Activated CD4-positive, alpha-beta T cell treated with anti-CD3 and anti-CD28 coated beads for 36 hours (primary cell): ENCODE measurements at regions not wholly inside any gene's neighbourhood (a gene's known extent, or its start where the extent isn't known, plus 50 kb on each side); places are given as distances from the start of the nearest gene placed in this dataset.
A peak's percentile ranks its signal among the peaks of the same experiment; 100 is the strongest.

Experiments
- ATAC-seq: fragments of 200-7000 bp; cut with Tn5 transposase; one replicate; pipeline ENCODE4 v1.10.0; 2021; ENCODE audit warnings: mild to moderate bottlenecking, moderate library complexity
- CTCF ChIA-PET: fragments of 350-600 bp; sonication (Branson Sonifier 250); formaldehyde crosslinking; loops from one replicate; lab custom pipeline; 2021; ENCODE audit warnings: antibody characterized with exemption; lab: Charles Lee
- POLR2A ChIA-PET: fragments of 350-600 bp; sonication (Branson Sonifier 250); formaldehyde crosslinking; loops from one replicate; lab custom pipeline; 2021; ENCODE audit warnings: antibody characterized with exemption, inconsistent platforms; lab: Charles Lee
- DNase-seq: peaks from one replicate; pipeline ENCODE4 v3.0.0-alpha.2; 2020
- H3K27ac Mint-ChIP-seq: one replicate; pipeline ENCODE4 v1.8.0; 2021; ENCODE audit warnings: mixed read lengths
- H3K27me3 Mint-ChIP-seq: one replicate; pipeline ENCODE4 v1.8.0; 2021; ENCODE audit warnings: mixed read lengths
- H3K36me3 Mint-ChIP-seq: one replicate; pipeline ENCODE4 v1.8.0; 2021; ENCODE audit warnings: low read depth, mixed read lengths
- H3K4me1 Mint-ChIP-seq: one replicate; pipeline ENCODE4 v1.8.0; 2021; ENCODE audit warnings: mixed read lengths
- H3K4me3 Mint-ChIP-seq: one replicate; pipeline ENCODE4 v1.8.0; 2021; ENCODE audit warnings: mild to moderate bottlenecking, moderate library complexity, mixed read lengths
- H3K9me3 Mint-ChIP-seq: one replicate; pipeline ENCODE4 v1.8.0; 2021; ENCODE audit warnings: low read depth, mixed read lengths
- intact Hi-C, 2 experiments: fragments of 100-400 bp; cut with DNase I in 1 of 2; cut with micrococcal nuclease in 1 of 2; formaldehyde crosslinking; loops; one replicate each; pipeline versions ENCODE4 v1.14.2 to v1.15.1; 2022 to 2024; cut with DNase I, micrococcal nuclease

DNA sequence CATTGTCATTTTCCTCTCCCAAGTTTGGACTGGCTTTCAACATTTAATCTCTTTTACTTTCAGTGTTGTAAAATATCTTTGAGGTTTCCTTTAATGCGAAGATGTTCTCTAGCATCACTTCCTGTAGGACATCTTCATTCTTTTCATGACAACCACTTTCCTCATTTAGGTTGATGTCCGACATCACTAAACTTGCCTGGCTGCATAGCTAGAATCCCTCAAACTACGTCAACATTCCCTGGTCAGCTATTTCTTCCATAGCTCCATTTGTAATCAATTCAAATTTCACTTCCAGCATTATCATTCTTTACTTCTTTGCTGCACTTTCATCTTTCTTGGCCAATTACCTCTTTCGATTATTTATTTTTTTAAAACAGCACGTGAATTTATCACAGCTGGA, 198.6 kb upstream of the EMCN start:
- intact Hi-C loops = no loop called here
- no peaks in the 10 kb centered on the region for H3K36me3 Mint-ChIP-seq

DNA sequence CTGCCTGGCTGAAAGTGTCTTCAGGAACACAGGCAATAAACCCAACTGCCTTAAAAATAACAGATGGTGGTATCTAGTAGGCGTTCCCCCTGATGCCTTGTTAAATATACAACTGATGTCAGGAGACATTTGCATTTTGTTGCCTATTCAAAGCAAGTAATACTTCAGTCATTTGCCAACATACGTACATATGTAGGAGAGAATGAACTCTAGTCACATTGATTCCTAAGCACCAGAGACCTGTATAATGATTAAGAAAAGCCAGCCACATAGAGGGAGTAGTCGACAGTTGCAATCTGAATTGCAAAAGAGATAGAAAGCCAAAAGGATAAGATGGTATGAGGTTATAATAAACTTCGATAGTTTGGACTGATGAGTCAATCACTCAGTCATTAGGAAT, 191.0 kb upstream of the EMCN start:
- ChIA-PET POLR2A (no interaction called here), CTCF (no interaction called here)

More for the DNA sequence above, 198.6 kb upstream of the EMCN start:
- ChIA-PET POLR2A (interaction anchor here (0.8 kb wide), 1 partner anchor 61 kb away, joined by 3 read pairs; no protein-coding TSS in a partner anchor), CTCF (interaction anchor here (0.7 kb wide), 1 partner anchor 25 kb away, joined by 3 read pairs; no protein-coding TSS in a partner anchor)
- Mint-ChIP-seq H3K9me3 (peaks cover 2% of the 10 kb centered on the region), H3K27me3 (peaks cover 2% of the 10 kb centered on the region), H3K4me1 (no peaks in the 10 kb centered on the region), H3K4me3 (no peak overlapping the region), H3K27ac (no peak overlapping the region)
- DNase-seq (no peak), ATAC-seq (no peak)

GRCh38 chr4:100707786-100708185, 190.0 kb upstream of the EMCN start:
- H3K4me3 Mint-ChIP-seq = no peak overlapping the region
- DNase-seq (no peak), ATAC-seq (no peak)
- no peaks in the 10 kb centered on the region for H3K36me3 Mint-ChIP-seq
- no peaks in the 10 kb centered on the region for H3K9me3 Mint-ChIP-seq
- H3K27me3 Mint-ChIP-seq = peaks cover 2% of the 10 kb centered on the region
- no peaks in the 10 kb centered on the region for H3K4me1 Mint-ChIP-seq
- H3K27ac Mint-ChIP-seq = no peak overlapping the region
- POLR2A ChIA-PET = no interaction called here
- intact Hi-C loops = no loop called here
- CTCF ChIA-PET = no interaction called here

More for the DNA sequence above, 191.0 kb upstream of the EMCN start:
- no peaks in the 10 kb centered on the region for H3K4me1 Mint-ChIP-seq
- H3K27ac Mint-ChIP-seq = no peak overlapping the region
- intact Hi-C loops = no loop called here
- H3K4me3 Mint-ChIP-seq = no peak overlapping the region
- DNase-seq (no peak), ATAC-seq (no peak)
- H3K27me3 Mint-ChIP-seq = peaks cover 2% of the 10 kb centered on the region
- no peaks in the 10 kb centered on the region for H3K36me3 Mint-ChIP-seq
- H3K9me3 Mint-ChIP-seq = no peaks in the 10 kb centered on the region

GRCh38 chr4:100696531-100696930, 178.7 kb upstream of the EMCN start:
- ChIA-PET CTCF (no interaction called here), POLR2A (no interaction called here)
- no peak overlapping the region for H3K27ac Mint-ChIP-seq
- no peaks in the 10 kb centered on the region for H3K9me3 Mint-ChIP-seq
- peaks cover 7% of the 10 kb centered on the region for H3K27me3 Mint-ChIP-seq
- H3K4me3 Mint-ChIP-seq = no peak overlapping the region
- no peak for ATAC-seq
- H3K36me3 Mint-ChIP-seq = no peaks in the 10 kb centered on the region
- DNase-seq = no peak
- no peaks in the 10 kb centered on the region for H3K4me1 Mint-ChIP-seq
- intact Hi-C loops = no loop called here

DNA sequence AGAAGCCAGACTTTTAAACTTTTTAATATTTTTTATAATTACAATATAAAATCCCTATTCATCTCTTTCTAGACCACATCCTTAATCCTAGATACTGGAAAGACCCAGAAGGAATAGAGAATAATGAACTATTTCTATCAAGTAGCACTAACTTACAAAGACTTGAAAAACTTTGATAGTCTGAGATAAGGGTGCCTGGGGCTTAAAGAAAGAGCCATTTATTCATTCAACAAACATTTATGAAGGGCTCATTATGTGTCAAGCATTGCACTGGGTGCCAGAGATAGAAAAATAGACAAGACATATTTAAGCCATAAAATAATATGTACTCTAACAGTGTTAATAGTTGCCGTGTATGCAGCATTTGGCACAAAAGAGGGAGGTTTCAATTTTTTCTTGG, 178.0 kb upstream of the EMCN start:
- no peaks in the 10 kb centered on the region for H3K4me1 Mint-ChIP-seq
- no peak overlapping the region for H3K4me3 Mint-ChIP-seq
- H3K36me3 Mint-ChIP-seq = no peaks in the 10 kb centered on the region
- intact Hi-C loops = no loop called here
- H3K27ac Mint-ChIP-seq = no peak overlapping the region
- DNase-seq (no peak), ATAC-seq (no peak)
- POLR2A ChIA-PET = no interaction called here
- H3K27me3 Mint-ChIP-seq = peaks cover 7% of the 10 kb centered on the region
- CTCF ChIA-PET = no interaction called here
- H3K9me3 Mint-ChIP-seq = no peaks in the 10 kb centered on the region

DNA sequence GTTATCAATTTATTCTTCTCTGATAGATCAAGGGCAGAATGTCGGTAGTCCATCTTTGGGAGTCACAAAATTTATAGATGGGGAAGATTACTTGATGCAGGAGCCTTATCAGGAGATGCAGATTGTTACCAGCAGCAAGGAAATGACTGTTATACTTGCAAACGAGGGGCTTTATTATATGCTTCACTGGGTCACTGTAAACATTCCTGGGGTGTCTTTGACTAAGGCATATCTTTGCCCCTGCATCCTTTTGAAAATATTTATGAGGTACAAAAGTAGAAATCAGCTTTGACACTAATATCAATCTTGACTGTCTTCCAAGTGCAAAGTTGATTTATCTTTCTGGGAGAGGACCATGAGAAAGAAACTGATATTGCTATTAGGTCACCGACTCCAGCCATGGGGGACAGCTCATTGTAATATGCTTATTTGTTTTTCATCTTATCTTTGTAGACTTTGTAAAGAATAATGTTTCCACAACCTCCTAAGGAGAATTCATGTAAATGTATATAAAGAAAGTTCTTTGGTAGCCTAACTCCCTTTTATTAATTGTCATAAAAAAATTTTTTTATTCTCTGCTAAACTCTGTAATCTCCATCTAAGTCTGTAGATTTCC, 177.3 kb upstream of the EMCN start:
- no peaks in the 10 kb centered on the region for H3K9me3 Mint-ChIP-seq
- ChIA-PET CTCF (no interaction called here), POLR2A (no interaction called here)
- intact Hi-C loops = no loop called here
- H3K36me3 Mint-ChIP-seq = no peaks in the 10 kb centered on the region
- no peak for DNase-seq
- ATAC-seq = no peak
- no peak overlapping the region for H3K27ac Mint-ChIP-seq
- H3K4me3 Mint-ChIP-seq = no peak overlapping the region
- no peaks in the 10 kb centered on the region for H3K4me1 Mint-ChIP-seq
- peaks cover 7% of the 10 kb centered on the region for H3K27me3 Mint-ChIP-seq

GRCh38 chr4:100694467-100694866, 176.6 kb upstream of the EMCN start:
- H3K36me3 Mint-ChIP-seq = no peaks in the 10 kb centered on the region

GRCh38 chr4:100690812-100691211, 173.0 kb upstream of the EMCN start:
- no peaks in the 10 kb centered on the region for H3K36me3 Mint-ChIP-seq
- POLR2A ChIA-PET = no interaction called here
- H3K4me1 Mint-ChIP-seq = no peaks in the 10 kb centered on the region
- ATAC-seq (no peak), DNase-seq (no peak)
- H3K27me3 Mint-ChIP-seq = peaks cover 2% of the 10 kb centered on the region
- no peaks in the 10 kb centered on the region for H3K9me3 Mint-ChIP-seq
- CTCF ChIA-PET = no interaction called here
- intact Hi-C loops = no loop called here
- H3K4me3 Mint-ChIP-seq = no peak overlapping the region
- H3K27ac Mint-ChIP-seq = no peak overlapping the region

More at GRCh38 chr4:100694467-100694866, 176.6 kb upstream of the EMCN start:
- intact Hi-C loops = no loop called here
- Mint-ChIP-seq H3K4me1 (no peaks in the 10 kb centered on the region), H3K27me3 (peaks cover 5% of the 10 kb centered on the region), H3K9me3 (no peaks in the 10 kb centered on the region), H3K27ac (no peak overlapping the region), H3K4me3 (no peak overlapping the region)
- ATAC-seq (no peak), DNase-seq (no peak)
- POLR2A ChIA-PET = no interaction called here
- CTCF ChIA-PET = no interaction called here

GRCh38 chr4:100688368-100688767, 170.5 kb upstream of the EMCN start:
- peaks cover 2% of the 10 kb centered on the region for H3K9me3 Mint-ChIP-seq

GRCh38 chr4:100682477-100683218, 164.8 kb upstream of the EMCN start:
- Mint-ChIP-seq H3K4me3 (no peak overlapping the region), H3K4me1 (no peaks in the 10 kb centered on the region), H3K9me3 (peaks cover 2% of the 10 kb centered on the region), H3K27me3 (no peaks in the 10 kb centered on the region), H3K27ac (no peak overlapping the region), H3K36me3 (no peaks in the 10 kb centered on the region)
- no peak for ATAC-seq
- intact Hi-C loops = no loop called here
- ChIA-PET POLR2A (no interaction called here), CTCF (no interaction called here)
- DNase-seq = no peak

More at GRCh38 chr4:100688368-100688767, 170.5 kb upstream of the EMCN start:
- no peak for DNase-seq
- H3K4me3 Mint-ChIP-seq = no peak overlapping the region
- H3K4me1 Mint-ChIP-seq = no peaks in the 10 kb centered on the region
- CTCF ChIA-PET = no interaction called here
- H3K36me3 Mint-ChIP-seq = no peaks in the 10 kb centered on the region
- intact Hi-C loops = no loop called here
- peaks cover 2% of the 10 kb centered on the region for H3K27me3 Mint-ChIP-seq
- POLR2A ChIA-PET = no interaction called here
- no peak overlapping the region for H3K27ac Mint-ChIP-seq
- ATAC-seq = no peak

DNA sequence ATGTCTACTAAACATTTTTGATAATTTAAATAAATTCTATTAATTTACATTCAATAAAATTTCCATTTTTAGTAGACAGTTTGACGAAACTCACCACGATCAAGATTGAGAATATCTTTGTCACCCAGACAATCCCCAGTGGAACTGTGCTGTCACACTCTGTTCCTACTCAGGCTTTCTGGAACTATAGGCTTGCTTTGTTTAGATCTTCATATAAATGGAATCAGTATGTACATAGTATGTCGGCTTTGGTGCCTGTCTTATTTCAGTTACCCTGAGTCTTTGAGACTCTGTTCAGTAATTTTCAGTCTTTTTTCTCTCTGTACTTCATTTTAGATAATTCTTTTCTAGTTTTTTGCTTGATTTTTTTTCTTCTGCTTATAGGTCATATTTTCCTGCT, 163.5 kb upstream of the EMCN start:
- H3K9me3 Mint-ChIP-seq = peaks cover 2% of the 10 kb centered on the region
- ChIA-PET CTCF (no interaction called here), POLR2A (no interaction called here)
- DNase-seq = no peak
- peak; percentile 58 for ATAC-seq
- H3K4me3 Mint-ChIP-seq = no peak overlapping the region
- no peak overlapping the region for H3K27ac Mint-ChIP-seq
- no peaks in the 10 kb centered on the region for H3K4me1 Mint-ChIP-seq
- H3K27me3 Mint-ChIP-seq = no peaks in the 10 kb centered on the region
- no peaks in the 10 kb centered on the region for H3K36me3 Mint-ChIP-seq
- intact Hi-C loops = no loop called here

GRCh38 chr4:100679926-100680325, 162.1 kb upstream of the EMCN start:
- Mint-ChIP-seq H3K36me3 (no peaks in the 10 kb centered on the region), H3K27me3 (no peaks in the 10 kb centered on the region)
- intact Hi-C loops = no loop called here

More at GRCh38 chr4:100679926-100680325, 162.1 kb upstream of the EMCN start:
- POLR2A ChIA-PET = no interaction called here
- Mint-ChIP-seq H3K9me3 (peaks cover 2% of the 10 kb centered on the region), H3K4me1 (no peaks in the 10 kb centered on the region), H3K27ac (no peak overlapping the region), H3K4me3 (no peak overlapping the region)
- CTCF ChIA-PET = no interaction called here
- ATAC-seq (no peak), DNase-seq (no peak)
